Type B pancreatic cell (in vitro differentiated cells): ENCODE measurements at regions not wholly inside any gene's neighbourhood (a gene's known extent, or its start where the extent isn't known, plus 50 kb on each side); places are given as distances from the start of the nearest gene placed in this dataset.

Experiments
- DNase-seq: peaks from one replicate; pipeline ENCODE4 v3.0.0; 2021; ENCODE audit warnings: mixed read lengths; ENCODE audit not compliant: unreplicated experiment; ENCODE audit errors: extremely low spot score
- H3K27ac Mint-ChIP-seq: 2 replicates; pipeline ENCODE4 v1.8.0; 2021; ENCODE audit warnings: mild to moderate bottlenecking, mixed read lengths
- H3K27me3 Mint-ChIP-seq: 2 replicates; pipeline ENCODE4 v1.8.0; 2021; ENCODE audit warnings: mixed read lengths
- H3K36me3 Mint-ChIP-seq: 2 replicates; pipeline ENCODE4 v1.8.0; 2021; ENCODE audit warnings: mixed read lengths
- H3K4me1 Mint-ChIP-seq: one replicate; pipeline ENCODE4 v1.8.0; 2021; ENCODE audit warnings: mixed read lengths; ENCODE audit not compliant: unreplicated experiment
- H3K4me3 Mint-ChIP-seq: 2 replicates; pipeline ENCODE4 v1.8.0; 2021; ENCODE audit warnings: mild to moderate bottlenecking, mixed read lengths
- H3K9me3 Mint-ChIP-seq: 2 replicates; pipeline ENCODE4 v1.8.0; 2021; ENCODE audit warnings: mixed read lengths
- CTCF ChIP-seq: fragments of 200-600 bp; sonication (generic); conservative IDR thresholded peaks from 2 replicates; pipeline ENCODE4 v1.5.0; 2021; ENCODE audit warnings: antibody characterized with exemption, mild to moderate bottlenecking

GRCh38 chr2:45320956-45321355 lies 290.1 kb downstream of the SRBD1 start:
- H3K9me3 Mint-ChIP-seq = peaks cover 8% of the 10 kb centered on the region
- no peak overlapping the region for H3K27ac Mint-ChIP-seq
- DNase-seq = no peak
- H3K36me3 Mint-ChIP-seq = no peaks in the 10 kb centered on the region
- no peak for TF ChIP-seq CTCF
- no peak overlapping the region for H3K4me3 Mint-ChIP-seq
- H3K4me1 Mint-ChIP-seq = no peaks in the 10 kb centered on the region
- H3K27me3 Mint-ChIP-seq = peaks cover 13% of the 10 kb centered on the region

- Mint-ChIP-seq H3K4me1 (no peaks in the 10 kb centered on the region), H3K36me3 (no peaks in the 10 kb centered on the region), H3K4me3 (no peak overlapping the region), H3K27me3 (peaks cover 13% of the 10 kb centered on the region), H3K27ac (no peak overlapping the region), H3K9me3 (peaks cover 8% of the 10 kb centered on the region)
- no peak for DNase-seq
- no peak for TF ChIP-seq CTCF
Observed at GRCh38 chr2:45319683-45320455, 291.2 kb downstream of the SRBD1 start.

GRCh38 chr2:45318686-45319085 lies 292.4 kb downstream of the SRBD1 start:
- DNase-seq = no peak
- peaks cover 13% of the 10 kb centered on the region for H3K27me3 Mint-ChIP-seq
- TF ChIP-seq CTCF = no peak
- no peak overlapping the region for H3K4me3 Mint-ChIP-seq
- H3K9me3 Mint-ChIP-seq = peaks cover 8% of the 10 kb centered on the region
- no peaks in the 10 kb centered on the region for H3K4me1 Mint-ChIP-seq
- no peaks in the 10 kb centered on the region for H3K36me3 Mint-ChIP-seq
- no peak overlapping the region for H3K27ac Mint-ChIP-seq

GRCh38 chr2:45316576-45317338 lies 294.3 kb downstream of the SRBD1 start:
- peaks cover 16% of the 10 kb centered on the region for H3K27me3 Mint-ChIP-seq
- no peak for TF ChIP-seq CTCF

GRCh38 chr2:45315861-45316260 lies 295.2 kb downstream of the SRBD1 start:
- Mint-ChIP-seq H3K27ac (no peak overlapping the region), H3K4me1 (peaks cover 11% of the 10 kb centered on the region), H3K9me3 (peaks cover 4% of the 10 kb centered on the region), H3K36me3 (no peaks in the 10 kb centered on the region), H3K4me3 (no peak overlapping the region), H3K27me3 (peaks cover 18% of the 10 kb centered on the region)
- no peak for DNase-seq
- no peak for TF ChIP-seq CTCF

More at GRCh38 chr2:45316576-45317338, 294.3 kb downstream of the SRBD1 start:
- DNase-seq = no peak
- Mint-ChIP-seq H3K36me3 (no peaks in the 10 kb centered on the region), H3K4me3 (no peak overlapping the region), H3K4me1 (peaks cover 7% of the 10 kb centered on the region), H3K9me3 (peaks cover 8% of the 10 kb centered on the region), H3K27ac (no peak overlapping the region)
